ENCODE measurements at regions not wholly inside any gene's neighbourhood (a gene's known extent, or its start where the extent isn't known, plus 50 kb on each side); places are given as distances from the start of the nearest gene placed in this dataset.

GRCh38 chr10:128596906-128597305 lies 470.7 kb upstream of the MKI67 start:
- in situ Hi-C loops (cut with MboI; ENCODE audit: low pct_unique_long_range_greater_than_20kb, low sequenced_read_pairs, unreplicated experiment): no loop called here
- no peak for DNase-seq (ENCODE audit: low spot score)
- no peak for TF ChIP-seq CTCF (IDR thresholded peaks at IDR 0.05; ENCODE audit: extremely low read depth, insufficient read depth, missing control alignments)

- DNase-seq (ENCODE audit: low spot score): no peak
- no peak for TF ChIP-seq CTCF (IDR thresholded peaks at IDR 0.05; ENCODE audit: extremely low read depth, insufficient read depth, missing control alignments)
- in situ Hi-C loops (cut with MboI; ENCODE audit: low pct_unique_long_range_greater_than_20kb, low sequenced_read_pairs, unreplicated experiment): no loop called here
Measured at GRCh38 chr10:128599030-128599429, 472.8 kb upstream of the MKI67 start.

GRCh38 chr10:128599538-128599937 lies 473.3 kb upstream of the MKI67 start:
- TF ChIP-seq CTCF (IDR thresholded peaks at IDR 0.05; ENCODE audit: extremely low read depth, insufficient read depth, missing control alignments): no peak
- no peak for DNase-seq (ENCODE audit: low spot score)
- in situ Hi-C loops (cut with MboI; ENCODE audit: low pct_unique_long_range_greater_than_20kb, low sequenced_read_pairs, unreplicated experiment): no loop called here

GRCh38 chr10:128602183-128602582 lies 476.0 kb upstream of the MKI67 start:
- no peak for TF ChIP-seq CTCF (IDR thresholded peaks at IDR 0.05; ENCODE audit: extremely low read depth, insufficient read depth, missing control alignments)
- DNase-seq (ENCODE audit: low spot score): no peak
- in situ Hi-C loops (cut with MboI; ENCODE audit: low pct_unique_long_range_greater_than_20kb, low sequenced_read_pairs, unreplicated experiment): no loop called here

- DNase-seq (ENCODE audit: low spot score): no peak
- in situ Hi-C loops (cut with MboI; ENCODE audit: low pct_unique_long_range_greater_than_20kb, low sequenced_read_pairs, unreplicated experiment): no loop called here
- no peak for TF ChIP-seq CTCF (IDR thresholded peaks at IDR 0.05; ENCODE audit: extremely low read depth, insufficient read depth, missing control alignments)
Measured at GRCh38 chr10:128604025-128604424, 477.8 kb upstream of the MKI67 start.

- in situ Hi-C loops (cut with MboI; ENCODE audit: low pct_unique_long_range_greater_than_20kb, low sequenced_read_pairs, unreplicated experiment): no loop called here
- no peak for TF ChIP-seq CTCF (IDR thresholded peaks at IDR 0.05; ENCODE audit: extremely low read depth, insufficient read depth, missing control alignments)
Measured at GRCh38 chr10:128605180-128605579, 479.0 kb upstream of the MKI67 start.

GRCh38 chr10:128606055-128606454 lies 479.8 kb upstream of the MKI67 start:
- no peak for TF ChIP-seq CTCF (IDR thresholded peaks at IDR 0.05; ENCODE audit: extremely low read depth, insufficient read depth, missing control alignments)
- no peak for DNase-seq (ENCODE audit: low spot score)
- in situ Hi-C loops (cut with MboI; ENCODE audit: low pct_unique_long_range_greater_than_20kb, low sequenced_read_pairs, unreplicated experiment): no loop called here

More at GRCh38 chr10:128605180-128605579, 479.0 kb upstream of the MKI67 start:
- DNase-seq (ENCODE audit: low spot score): no peak
